Neuronal stem cell (in vitro differentiated cells): ENCODE measurements at regions not wholly inside any gene's neighbourhood (a gene's known extent, or its start where the extent isn't known, plus 50 kb on each side); places are given as distances from the start of the nearest gene placed in this dataset.
"Not testable (repeated sequence)": the region's sequence is repeated elsewhere in the genome, so short reads cannot be mapped to it uniquely, and the experiment has no call there.

ENCODE experiments used
- DNase-seq: peaks from one replicate; pipeline ENCODE4 v3.0.0-alpha.2; 2013; ENCODE audit warnings: low spot score
- H2AFZ ChIP-seq: one replicate; pipeline ENCODE4 v1.6.1; 2013; ENCODE audit warnings: mild to moderate bottlenecking, low read length, inconsistent platforms
- H2AK5ac ChIP-seq: 2 replicates; pipeline ENCODE4 v1.6.1; 2013; ENCODE audit warnings: low read depth, mild to moderate bottlenecking, inconsistent platforms, low read length, moderate library complexity, mixed read lengths
- H2BK120ac ChIP-seq: 2 replicates; pipeline ENCODE4 v1.6.1; 2013; ENCODE audit warnings: low read depth, mild to moderate bottlenecking, inconsistent platforms, low read length, moderate library complexity, mixed read lengths
- H2BK12ac ChIP-seq: one replicate; pipeline ENCODE4 v1.6.1; 2013; ENCODE audit warnings: low read length, inconsistent platforms
- H2BK15ac ChIP-seq: 2 replicates; pipeline ENCODE4 v1.6.1; 2013; ENCODE audit warnings: mild to moderate bottlenecking, low read length, inconsistent platforms, mixed read lengths
- H2BK5ac ChIP-seq: one replicate; pipeline ENCODE4 v1.6.1; 2013; ENCODE audit warnings: inconsistent platforms, mild to moderate bottlenecking, low read length, moderate library complexity
- H3K14ac ChIP-seq: one replicate; pipeline ENCODE4 v1.6.1; 2013; ENCODE audit warnings: low read length, inconsistent platforms
- H3K18ac ChIP-seq: 2 replicates; pipeline ENCODE4 v1.6.1; 2013; ENCODE audit warnings: low read length, inconsistent platforms
- H3K23ac ChIP-seq: 2 replicates; pipeline ENCODE4 v1.6.1; 2013; ENCODE audit warnings: low read depth, mild to moderate bottlenecking, mixed read lengths, low read length, inconsistent platforms; ENCODE audit not compliant: poor library complexity
- H3K27ac ChIP-seq: replicated peaks from 3 replicates; pipeline ENCODE4 v1.5.1; 2013; ENCODE audit warnings: low read length, inconsistent platforms
- H3K27me3 ChIP-seq, 3 experiments: 2 replicates each; pipeline ENCODE4 v1.6.1; 2013; ENCODE audit warnings: low read length in 3 of 3, mild to moderate bottlenecking in 2 of 3, inconsistent platforms in 1 of 3, low read depth in 1 of 3, mixed read lengths in 1 of 3, moderate library complexity in 1 of 3; ENCODE audit not compliant: control insufficient read depth in 3 of 3, insufficient read depth in 3 of 3
- H3K36me3 ChIP-seq, 2 donors: replicated peaks in 1 of 2; 2 replicates each; pipeline ENCODE4 v1.6.1; 2013; ENCODE audit warnings: low read length in 2 of 2; ENCODE audit not compliant: control insufficient read depth in 2 of 2, insufficient read depth in 2 of 2
- H3K4ac ChIP-seq: 2 replicates; pipeline ENCODE4 v1.6.1; 2013; ENCODE audit warnings: inconsistent platforms, mild to moderate bottlenecking, low read length, moderate library complexity
- H3K4me1 ChIP-seq, 2 donors: 1 replicate in 1 of 2; 2 replicates in 1 of 2; pipeline ENCODE4 v1.6.1; 2013; ENCODE audit warnings: low read length in 2 of 2, low read depth in 1 of 2; ENCODE audit not compliant: control insufficient read depth in 2 of 2, insufficient read depth in 1 of 2
- H3K4me2 ChIP-seq: one replicate; pipeline ENCODE4 v1.6.1; 2013; ENCODE audit warnings: mild to moderate bottlenecking, low read length, inconsistent platforms; ENCODE audit not compliant: insufficient read depth, poor library complexity, severe bottlenecking
- H3K4me3 ChIP-seq, 2 donors: 2 replicates each; pipeline ENCODE4 v1.5.1; 2013; ENCODE audit warnings: low read length in 2 of 2, mild to moderate bottlenecking in 2 of 2, inconsistent platforms in 1 of 2, moderate library complexity in 1 of 2
- H3K79me1 ChIP-seq: one replicate; pipeline ENCODE4 v1.6.1; 2013; ENCODE audit warnings: low read depth, mild to moderate bottlenecking, inconsistent platforms, low read length, moderate library complexity
- H3K9ac ChIP-seq: one replicate; pipeline ENCODE4 v1.6.1; 2013; ENCODE audit warnings: mild to moderate bottlenecking, low read depth, low read length, inconsistent platforms; ENCODE audit not compliant: poor library complexity
- H3K9me3 ChIP-seq, 2 donors: replicated peaks in 1 of 2; 2 replicates each; pipeline versions ENCODE3 to v1.6.1; 2013; ENCODE audit warnings: low read length in 2 of 2, mild to moderate bottlenecking in 2 of 2, inconsistent platforms in 1 of 2, low read depth in 1 of 2, mixed read lengths in 1 of 2, moderate library complexity in 1 of 2; ENCODE audit not compliant: control insufficient read depth in 2 of 2, insufficient read depth in 1 of 2
- H4K8ac ChIP-seq: one replicate; pipeline ENCODE4 v1.6.1; 2013; ENCODE audit warnings: low read depth, mild to moderate bottlenecking, inconsistent platforms, low read length, moderate library complexity
- H4K91ac ChIP-seq: one replicate; pipeline ENCODE4 v1.6.1; 2013; ENCODE audit warnings: low read length, low read depth, mild to moderate bottlenecking, inconsistent platforms; ENCODE audit not compliant: poor library complexity
- WGBS, 2 donors: extraction: QIAGEN DNeasy Blood & Tissue Kit; methylation state at CpG; one replicate each; pipeline ENCODE4 v1.1.7; 2013; ENCODE audit warnings: missing lambda C conversion rate in 2 of 2, mixed read lengths in 1 of 2; ENCODE audit not compliant: insufficient read length in 2 of 2, insufficient replicate concordance in 1 of 2; ENCODE audit errors: extremely low coverage in 2 of 2; 5-methylcytosine and 5-hydroxymethylcytosine counted together

GRCh38 chr17:71813861-71814260, 307.0 kb upstream of the SOX9 start:
- not testable (repeated sequence) for H3K27me3 ChIP-seq, H2BK12ac ChIP-seq, H3K79me1 ChIP-seq, H3K27ac ChIP-seq, H3K4me1 ChIP-seq, H3K23ac ChIP-seq, H2AFZ ChIP-seq, H4K91ac ChIP-seq, H3K4me2 ChIP-seq, H2BK120ac ChIP-seq, H4K8ac ChIP-seq, H2BK15ac ChIP-seq, H3K18ac ChIP-seq, H3K36me3 ChIP-seq, H3K4me3 ChIP-seq, H3K9ac ChIP-seq, H2AK5ac ChIP-seq, H2BK5ac ChIP-seq, H3K14ac ChIP-seq, H3K9me3 ChIP-seq, H3K4ac ChIP-seq, DNase-seq

GRCh38 chr17:71821511-71821910, 299.3 kb upstream of the SOX9 start:
- H3K4me3 ChIP-seq = no peak overlapping the region
- no peak overlapping the region for H3K4ac ChIP-seq
- H4K8ac ChIP-seq = no peak overlapping the region
- H2BK15ac ChIP-seq = no peak overlapping the region
- no peaks in the 10 kb centered on the region for H3K27me3 ChIP-seq
- H3K23ac ChIP-seq = no peak overlapping the region
- H3K4me2 ChIP-seq = no peak overlapping the region
- no peak overlapping the region for H2BK12ac ChIP-seq
- H3K18ac ChIP-seq = no peak overlapping the region
- no peak overlapping the region for H2AK5ac ChIP-seq
- no peak overlapping the region for H3K27ac ChIP-seq
- H3K4me1 ChIP-seq = peaks cover 4 to 15% of the 10 kb centered on the region in 2 donors
- H3K36me3 ChIP-seq = no peaks in the 10 kb centered on the region
- no peak overlapping the region for H2BK120ac ChIP-seq
- DNase-seq = no peak
- no CpG with 5 or more reads among the region's 4 CpGs for WGBS, 2 donors
- H3K79me1 ChIP-seq = no peaks in the 10 kb centered on the region
- no peaks in the 10 kb centered on the region for H3K9me3 ChIP-seq
- H2AFZ ChIP-seq = no peak overlapping the region
- H3K14ac ChIP-seq = no peak overlapping the region
- no peak overlapping the region for H3K9ac ChIP-seq
- H4K91ac ChIP-seq = no peak overlapping the region
- no peak overlapping the region for H2BK5ac ChIP-seq

- peak overlapping the region; percentile 41 for H3K27ac ChIP-seq
- H3K14ac ChIP-seq = no peak overlapping the region
- H3K4me3 ChIP-seq = no peak overlapping the region
- H3K9me3 ChIP-seq = no peaks in the 10 kb centered on the region
- WGBS, 2 donors = no CpG with 5 or more reads among the region's 4 CpGs
- no peak overlapping the region for H2BK5ac ChIP-seq
- no peak overlapping the region for H3K4me2 ChIP-seq
- no peak for DNase-seq
- H4K91ac ChIP-seq = no peak overlapping the region
- peak overlapping the region; percentile 45 for H2AFZ ChIP-seq
- no peaks in the 10 kb centered on the region for H3K36me3 ChIP-seq
- peaks cover 16 to 28% of the 10 kb centered on the region in 2 donors for H3K4me1 ChIP-seq
- H3K4ac ChIP-seq = no peak overlapping the region
- no peak overlapping the region for H2BK15ac ChIP-seq
- no peak overlapping the region for H3K18ac ChIP-seq
- H4K8ac ChIP-seq = no peak overlapping the region
- no peaks in the 10 kb centered on the region for H3K27me3 ChIP-seq
- no peaks in the 10 kb centered on the region for H3K79me1 ChIP-seq
- H2BK120ac ChIP-seq = no peak overlapping the region
- H3K23ac ChIP-seq = no peak overlapping the region
- H2AK5ac ChIP-seq = no peak overlapping the region
- no peak overlapping the region for H3K9ac ChIP-seq
- H2BK12ac ChIP-seq = no peak overlapping the region
These were observed 296.1 kb upstream of the SOX9 start for GRCh38 chr17:71824671-71825070.

- Histone ChIP-seq H3K14ac (no peak overlapping the region), H2AK5ac (no peak overlapping the region), H3K4me3 (no peak overlapping the region), H3K9me3 (no peaks in the 10 kb centered on the region), H3K18ac (no peak overlapping the region), H3K79me1 (no peaks in the 10 kb centered on the region), H2BK15ac (no peak overlapping the region), H3K4me1 (peaks cover 19 to 31% of the 10 kb centered on the region in 2 donors), H2BK12ac (no peak overlapping the region), H3K27me3 (no peaks in the 10 kb centered on the region), H3K4ac (no peak overlapping the region), H4K8ac (no peak overlapping the region), H2BK5ac (no peak overlapping the region), H3K9ac (no peak overlapping the region), H4K91ac (no peak overlapping the region), H3K27ac (peak overlapping the region; percentile 40), H3K36me3 (no peaks in the 10 kb centered on the region), H2AFZ (no peak overlapping the region), H2BK120ac (no peak overlapping the region), H3K4me2 (no peak overlapping the region), H3K23ac (no peak overlapping the region)
- no CpG with 5 or more reads among the region's 4 CpGs for WGBS, 2 donors
- DNase-seq = no peak
These were observed 295.1 kb upstream of the SOX9 start for GRCh38 chr17:71825687-71826086.
